Small intestine (tissue), 7 donors: ENCODE measurements at regions not wholly inside any gene's neighbourhood (a gene's known extent, or its start where the extent isn't known, plus 50 kb on each side); places are given as distances from the start of the nearest gene placed in this dataset.

Experiments used
- DNase-seq, 2 donors: peaks; one replicate each; pipeline versions ENCODE4 v3.0.0 to v3.0.0-alpha.2; 2013
- FAIRE-seq: peaks from 2 replicates; lab custom pipeline; 2012; peaks lifted over from hg19 to GRCh38; lab: Jason Lieb, UNC
- H3K27ac ChIP-seq, 3 donors: one replicate each; pipeline ENCODE4 v1.5.1; 2013; ENCODE audit warnings: low read length in 2 of 3, mild to moderate bottlenecking in 2 of 3, control low read depth in 1 of 3, inconsistent platforms in 1 of 3, low read depth in 1 of 3, moderate library complexity in 1 of 3
- H3K27me3 ChIP-seq, 3 donors: one replicate each; pipeline ENCODE4 v1.6.1; 2013; ENCODE audit warnings: low read length in 3 of 3, inconsistent platforms in 1 of 3; ENCODE audit not compliant: control insufficient read depth in 3 of 3, insufficient read depth in 3 of 3
- H3K36me3 ChIP-seq, 3 donors: one replicate each; pipeline ENCODE4 v1.6.1; 2013; ENCODE audit warnings: low read length in 3 of 3, inconsistent platforms in 1 of 3, low read depth in 1 of 3, mild to moderate bottlenecking in 1 of 3, moderate library complexity in 1 of 3; ENCODE audit not compliant: control insufficient read depth in 3 of 3, insufficient read depth in 2 of 3
- H3K4me1 ChIP-seq, 3 donors: one replicate each; pipeline ENCODE4 v1.6.1; 2013; ENCODE audit warnings: low read length in 2 of 3, inconsistent platforms in 1 of 3, low read depth in 1 of 3, mild to moderate bottlenecking in 1 of 3, moderate library complexity in 1 of 3; ENCODE audit not compliant: control insufficient read depth in 3 of 3, insufficient read depth in 2 of 3
- H3K4me3 ChIP-seq, 3 donors: one replicate each; pipeline ENCODE4 v1.5.1; 2013; ENCODE audit warnings: low read length in 3 of 3, control low read depth in 1 of 3, inconsistent platforms in 1 of 3, low read depth in 1 of 3, mild to moderate bottlenecking in 1 of 3, moderate library complexity in 1 of 3
- H3K9me3 ChIP-seq, 2 donors: one replicate each; pipeline ENCODE4 v1.6.1; 2013; ENCODE audit warnings: low read depth in 1 of 2, low read length in 1 of 2; ENCODE audit not compliant: control insufficient read depth in 2 of 2, insufficient read depth in 1 of 2
- WGBS, 3 donors: extraction: QIAGEN DNeasy Blood & Tissue Kit; methylation state at CpG; one replicate each; pipeline ENCODE4 v1.1.7; 2013; 5-methylcytosine and 5-hydroxymethylcytosine counted together
- donor health status: healthy with polysubstance abuse.
- donor health status: control.
- donor health status: control.
- donor health status: Bipolar disorder and iron deficiency.
- donor health status: healthy.

- Histone ChIP-seq H3K36me3 (no peaks in the 10 kb centered on the region), H3K9me3 (no peaks in the 10 kb centered on the region), H3K4me3 (no peak overlapping the region), H3K4me1 (no peaks in the 10 kb centered on the region), H3K27ac (no peak overlapping the region), H3K27me3 (no peaks in the 10 kb centered on the region)
- WGBS, 3 donors: 77 to 86% (median 85%) methylated on average over 2 of the region's 2 CpGs
- DNase-seq (no peak), FAIRE-seq (no peak)
Measured at GRCh38 chr7:88700725-88701124, 58.8 kb upstream of the ZNF804B start.

- H3K27ac ChIP-seq: no peak overlapping the region
- H3K4me3 ChIP-seq: no peak overlapping the region
- no peak for DNase-seq
- no peak for FAIRE-seq
- H3K36me3 ChIP-seq: no peaks in the 10 kb centered on the region
- no peaks in the 10 kb centered on the region for H3K27me3 ChIP-seq
- no peaks in the 10 kb centered on the region for H3K9me3 ChIP-seq
- H3K4me1 ChIP-seq: no peaks in the 10 kb centered on the region
Measured at GRCh38 chr7:88694207-88694606, 65.3 kb upstream of the ZNF804B start.

GRCh38 chr7:88693131-88693530, 66.4 kb upstream of the ZNF804B start:
- H3K4me1 ChIP-seq: no peaks in the 10 kb centered on the region
- FAIRE-seq: no peak

GRCh38 chr7:88692493-88692892, 67.0 kb upstream of the ZNF804B start:
- Histone ChIP-seq H3K9me3 (no peaks in the 10 kb centered on the region), H3K4me3 (no peak overlapping the region), H3K4me1 (no peaks in the 10 kb centered on the region), H3K27ac (no peak overlapping the region), H3K36me3 (no peaks in the 10 kb centered on the region), H3K27me3 (no peaks in the 10 kb centered on the region)
- DNase-seq: no peak
- no peak for FAIRE-seq

More at GRCh38 chr7:88693131-88693530, 66.4 kb upstream of the ZNF804B start:
- Histone ChIP-seq H3K9me3 (no peaks in the 10 kb centered on the region), H3K27me3 (no peaks in the 10 kb centered on the region), H3K36me3 (no peaks in the 10 kb centered on the region), H3K27ac (no peak overlapping the region), H3K4me3 (no peak overlapping the region)
- DNase-seq: no peak

- Histone ChIP-seq H3K9me3 (no peaks in the 10 kb centered on the region), H3K27ac (no peak overlapping the region), H3K27me3 (no peaks in the 10 kb centered on the region), H3K4me3 (no peak overlapping the region), H3K36me3 (no peaks in the 10 kb centered on the region), H3K4me1 (no peaks in the 10 kb centered on the region)
- FAIRE-seq: no peak
- DNase-seq: no peak
- 29 to 39% (median 36%) methylated on average over 1 of the region's 1 CpG for WGBS, 3 donors
Measured at GRCh38 chr7:88689821-88690220, 69.7 kb upstream of the ZNF804B start.

GRCh38 chr7:88688222-88688621, 71.3 kb upstream of the ZNF804B start:
- Histone ChIP-seq H3K27ac (no peak overlapping the region), H3K4me1 (no peaks in the 10 kb centered on the region), H3K9me3 (no peaks in the 10 kb centered on the region), H3K36me3 (no peaks in the 10 kb centered on the region), H3K4me3 (no peak overlapping the region), H3K27me3 (no peaks in the 10 kb centered on the region)
- FAIRE-seq (no peak), DNase-seq (no peak)
- WGBS, 3 donors: 78 to 91% (median 89%) methylated on average over 1 of the region's 1 CpG

- Histone ChIP-seq H3K27me3 (no peaks in the 10 kb centered on the region), H3K36me3 (no peaks in the 10 kb centered on the region), H3K27ac (no peak overlapping the region), H3K4me1 (no peaks in the 10 kb centered on the region), H3K9me3 (no peaks in the 10 kb centered on the region), H3K4me3 (no peak overlapping the region)
- 92 to 96% (median 95%) methylated on average over 30 of the region's 30 CpGs for WGBS, 3 donors
- DNase-seq (no peak), FAIRE-seq (no peak)
Measured at GRCh38 chr7:88686468-88687229, 72.9 kb upstream of the ZNF804B start.

GRCh38 chr7:88681682-88682081, 77.8 kb upstream of the ZNF804B start:
- Histone ChIP-seq H3K9me3 (no peaks in the 10 kb centered on the region), H3K4me1 (no peaks in the 10 kb centered on the region), H3K36me3 (no peaks in the 10 kb centered on the region), H3K27me3 (no peaks in the 10 kb centered on the region), H3K27ac (no peak overlapping the region), H3K4me3 (no peak overlapping the region)
- DNase-seq (no peak), FAIRE-seq (no peak)
- 33 to 80% (median 42%) methylated on average over 2 of the region's 2 CpGs for WGBS, 3 donors

GRCh38 chr7:88670536-88670935, 89.0 kb upstream of the ZNF804B start:
- H3K4me3 ChIP-seq: no peak overlapping the region
- DNase-seq (no peak), FAIRE-seq (no peak)
- no peaks in the 10 kb centered on the region for H3K36me3 ChIP-seq
- H3K4me1 ChIP-seq: no peaks in the 10 kb centered on the region
- no peak overlapping the region for H3K27ac ChIP-seq
- no peaks in the 10 kb centered on the region for H3K27me3 ChIP-seq
- no peaks in the 10 kb centered on the region for H3K9me3 ChIP-seq
